ENCODE measurements at regions not wholly inside any gene's neighbourhood (a gene's known extent, or its start where the extent isn't known, plus 50 kb on each side); places are given as distances from the start of the nearest gene placed in this dataset.

DNA sequence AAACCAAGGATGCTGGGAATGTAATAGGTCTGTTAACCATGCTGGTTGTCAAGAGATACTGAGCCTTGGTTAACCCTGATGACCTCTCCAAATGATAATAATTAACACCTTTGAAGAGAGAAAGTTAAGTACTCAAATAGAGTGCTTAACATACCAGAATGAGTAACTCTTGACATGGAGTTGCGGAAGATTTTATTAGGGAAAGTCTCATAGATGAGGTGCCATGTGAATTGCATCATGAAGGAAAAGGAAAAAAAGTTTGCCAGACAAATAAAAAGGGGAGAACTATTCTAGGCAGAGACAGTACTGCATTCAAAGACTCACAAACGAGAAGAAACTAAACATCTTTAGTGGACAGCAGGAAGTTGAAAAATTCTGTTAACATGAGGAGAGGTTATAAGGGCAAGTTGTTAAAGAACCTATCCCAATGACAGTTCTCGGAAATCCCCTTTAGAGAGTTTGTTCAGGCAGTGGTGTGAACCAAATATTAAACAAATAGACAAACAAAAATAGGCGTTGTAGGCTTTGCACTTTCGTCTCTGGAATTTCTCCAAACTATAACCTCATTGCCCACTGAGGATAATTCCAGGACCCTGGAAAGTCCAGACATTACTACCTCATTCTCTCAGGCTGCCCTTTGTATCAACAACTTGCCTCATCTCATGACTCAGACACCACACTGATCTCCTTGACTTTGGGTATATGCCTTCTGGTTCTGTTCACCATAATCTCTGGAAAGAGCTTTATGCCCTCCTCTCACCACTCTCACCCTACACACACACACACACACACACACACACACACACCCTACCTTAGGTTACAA is 435.0 kb downstream of the GXYLT1 start:
- Histone ChIP-seq H3K9me3 (ENCODE audit: severe bottlenecking) (no peaks in the 10 kb centered on the region), H3K27ac (no peak overlapping the region), H3K27me3 (ENCODE audit: insufficient read depth, low read depth, severe bottlenecking) (no peaks in the 10 kb centered on the region), H3K36me3 (no peaks in the 10 kb centered on the region), H3K4me3 (ENCODE audit: low read depth, low read length) (no peak overlapping the region)
- TF ChIP-seq, protein P1, sequence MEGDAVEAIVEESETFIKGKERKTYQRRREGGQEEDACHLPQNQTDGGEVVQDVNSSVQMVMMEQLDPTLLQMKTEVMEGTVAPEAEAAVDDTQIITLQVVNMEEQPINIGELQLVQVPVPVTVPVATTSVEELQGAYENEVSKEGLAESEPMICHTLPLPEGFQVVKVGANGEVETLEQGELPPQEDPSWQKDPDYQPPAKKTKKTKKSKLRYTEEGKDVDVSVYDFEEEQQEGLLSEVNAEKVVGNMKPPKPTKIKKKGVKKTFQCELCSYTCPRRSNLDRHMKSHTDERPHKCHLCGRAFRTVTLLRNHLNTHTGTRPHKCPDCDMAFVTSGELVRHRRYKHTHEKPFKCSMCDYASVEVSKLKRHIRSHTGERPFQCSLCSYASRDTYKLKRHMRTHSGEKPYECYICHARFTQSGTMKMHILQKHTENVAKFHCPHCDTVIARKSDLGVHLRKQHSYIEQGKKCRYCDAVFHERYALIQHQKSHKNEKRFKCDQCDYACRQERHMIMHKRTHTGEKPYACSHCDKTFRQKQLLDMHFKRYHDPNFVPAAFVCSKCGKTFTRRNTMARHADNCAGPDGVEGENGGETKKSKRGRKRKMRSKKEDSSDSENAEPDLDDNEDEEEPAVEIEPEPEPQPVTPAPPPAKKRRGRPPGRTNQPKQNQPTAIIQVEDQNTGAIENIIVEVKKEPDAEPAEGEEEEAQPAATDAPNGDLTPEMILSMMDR (IDR thresholded peaks at IDR 0.05; ENCODE audit: low read depth, low read length): no peak
- no peak for DNase-seq

DNA sequence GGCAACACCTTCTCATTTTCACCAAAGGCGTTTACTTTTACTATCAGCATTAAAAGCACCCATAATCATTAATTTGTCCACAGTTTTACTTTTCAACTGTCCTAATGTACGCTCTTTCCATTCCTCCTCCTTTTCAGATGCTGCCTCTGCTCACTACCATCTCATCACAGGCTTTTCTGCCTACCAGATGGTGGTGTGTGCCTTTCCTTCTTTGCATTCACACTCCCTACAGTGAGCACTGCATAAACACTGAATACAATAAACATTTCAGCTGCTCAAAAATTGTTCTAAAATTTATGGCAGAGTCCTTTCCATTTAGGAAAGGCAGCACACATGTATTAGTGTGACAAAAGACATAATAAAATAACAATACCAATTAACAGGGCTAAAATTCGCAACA is 435.7 kb downstream of the GXYLT1 start:
- Histone ChIP-seq H3K4me3 (ENCODE audit: low read depth, low read length) (no peak overlapping the region), H3K27ac (no peak overlapping the region), H3K36me3 (no peaks in the 10 kb centered on the region), H3K9me3 (ENCODE audit: severe bottlenecking) (no peaks in the 10 kb centered on the region), H3K27me3 (ENCODE audit: insufficient read depth, low read depth, severe bottlenecking) (no peaks in the 10 kb centered on the region)
- TF ChIP-seq, protein P1 (IDR thresholded peaks at IDR 0.05; ENCODE audit: low read depth, low read length): no peak
- no peak for DNase-seq

DNA sequence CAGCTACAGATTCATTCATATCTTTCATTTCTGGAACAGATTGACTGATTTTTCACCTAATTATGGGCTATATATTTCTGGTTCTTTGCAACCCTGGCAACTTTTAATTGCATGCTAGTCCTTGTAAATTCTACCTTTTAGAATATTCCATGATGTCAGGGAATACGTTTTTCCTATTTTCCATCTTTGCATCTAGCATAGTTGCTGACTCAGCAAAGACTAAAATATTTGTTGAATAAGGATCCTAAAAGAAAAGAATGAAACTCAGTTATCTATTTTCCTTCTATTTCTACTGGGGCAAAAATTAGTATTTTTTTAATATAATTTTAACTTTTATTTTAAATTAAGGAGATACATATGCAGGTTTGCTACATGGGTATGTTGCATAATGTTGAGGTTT is 438.3 kb downstream of the GXYLT1 start:
- Histone ChIP-seq H3K27me3 (ENCODE audit: insufficient read depth, low read depth, severe bottlenecking) (no peaks in the 10 kb centered on the region), H3K4me3 (ENCODE audit: low read depth, low read length) (no peak overlapping the region), H3K36me3 (no peaks in the 10 kb centered on the region), H3K27ac (no peak overlapping the region), H3K9me3 (ENCODE audit: severe bottlenecking) (no peaks in the 10 kb centered on the region)
- TF ChIP-seq, protein P1 (IDR thresholded peaks at IDR 0.05; ENCODE audit: low read depth, low read length): no peak
- no peak for DNase-seq

DNA sequence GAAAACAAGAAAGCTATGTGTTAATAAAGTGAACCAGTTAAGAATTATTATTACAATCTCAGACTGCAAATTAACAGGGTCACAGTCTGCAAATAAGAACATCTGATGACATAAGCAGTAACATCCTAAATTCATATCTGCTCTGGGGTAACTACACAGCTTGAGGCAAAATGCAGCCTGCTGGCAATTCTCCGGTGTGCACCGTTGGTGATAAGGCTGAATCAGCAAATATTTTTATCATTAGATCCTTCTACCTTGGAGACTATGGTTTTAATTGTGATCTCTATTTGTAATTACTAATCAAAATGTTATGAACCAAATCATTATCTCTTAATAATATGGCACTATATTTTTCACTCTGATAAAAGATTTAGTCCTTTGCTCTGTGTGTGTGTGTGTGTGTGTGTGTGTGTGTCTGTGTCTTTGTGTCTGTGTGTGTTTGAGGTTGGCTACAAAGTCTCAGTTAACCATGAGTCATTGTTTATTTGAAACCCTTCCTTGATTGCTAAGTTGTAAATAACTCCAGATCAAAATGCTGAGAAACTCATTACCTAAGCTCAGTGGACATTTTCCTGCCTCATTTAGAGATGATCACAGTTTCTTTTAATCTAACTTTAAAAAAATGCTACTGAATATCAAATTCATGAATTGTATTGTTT is 442.6 kb downstream of the GXYLT1 start:
- Histone ChIP-seq H3K9me3 (ENCODE audit: severe bottlenecking) (no peaks in the 10 kb centered on the region), H3K27me3 (ENCODE audit: insufficient read depth, low read depth, severe bottlenecking) (no peaks in the 10 kb centered on the region), H3K4me3 (ENCODE audit: low read depth, low read length) (no peak overlapping the region), H3K27ac (no peak overlapping the region), H3K36me3 (no peaks in the 10 kb centered on the region)
- DNase-seq: no peak
- TF ChIP-seq, protein P1 (IDR thresholded peaks at IDR 0.05; ENCODE audit: low read depth, low read length): no peak

DNA sequence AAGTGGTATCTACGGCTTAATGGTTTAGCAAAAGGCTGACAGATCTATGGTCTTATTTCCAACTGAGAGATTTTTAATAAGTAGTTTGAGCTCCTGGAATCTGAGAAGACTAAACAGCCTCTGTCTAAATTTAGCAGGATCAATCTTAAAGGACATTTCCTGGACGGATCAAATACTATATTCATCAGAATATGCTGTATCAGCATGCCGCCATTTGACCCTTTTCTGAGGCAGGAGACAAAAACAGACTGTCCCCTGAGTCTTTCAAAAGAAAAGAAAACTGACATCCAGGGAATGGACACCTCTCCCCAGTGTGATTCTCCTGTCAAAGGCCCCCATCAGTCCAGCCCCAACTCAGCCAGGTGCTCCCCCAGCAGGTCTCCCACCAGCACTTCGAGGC is 443.7 kb downstream of the GXYLT1 start:
- H3K4me3 ChIP-seq (ENCODE audit: low read depth, low read length): no peak overlapping the region
- no peak overlapping the region for H3K27ac ChIP-seq
- no peak for DNase-seq
- TF ChIP-seq, protein P1 (IDR thresholded peaks at IDR 0.05; ENCODE audit: low read depth, low read length): no peak
- H3K36me3 ChIP-seq: no peaks in the 10 kb centered on the region
- H3K27me3 ChIP-seq (ENCODE audit: insufficient read depth, low read depth, severe bottlenecking): no peaks in the 10 kb centered on the region
- no peaks in the 10 kb centered on the region for H3K9me3 ChIP-seq (ENCODE audit: severe bottlenecking)
